HAP-1 (cell line): ENCODE measurements at regions not wholly inside any gene's neighbourhood (a gene's known extent, or its start where the extent isn't known, plus 50 kb on each side); places are given as distances from the start of the nearest gene placed in this dataset.

Source experiments
- DNase-seq, 2 experiments: peaks; one replicate each; pipeline ENCODE4 v3.0.0-alpha.2; 2016 to 2020; ENCODE audit warnings: low spot score in 2 of 2
- H3K27me3 ChIP-seq: fragments of 250-450 bp; sonication (Bioruptor Pico); 2 replicates; pipeline ENCODE4 v1.5.1; 2020; ENCODE audit warnings: low read depth, mild to moderate bottlenecking, moderate library complexity
- H3K36me3 ChIP-seq: fragments of 250-450 bp; sonication (Bioruptor Pico); replicated peaks from 2 replicates; pipeline ENCODE4 v1.5.1; 2020; ENCODE audit warnings: mild to moderate bottlenecking
- H3K4me1 ChIP-seq: fragments of 250-450 bp; sonication (Bioruptor Pico); 2 replicates; pipeline ENCODE4 v1.5.1; 2020; ENCODE audit warnings: mild to moderate bottlenecking
- H3K4me3 ChIP-seq: fragments of 250-450 bp; sonication (Bioruptor Pico); 2 replicates; pipeline ENCODE4 v1.5.1; 2020; ENCODE audit warnings: mild to moderate bottlenecking, moderate library complexity
- H3K9me3 ChIP-seq: fragments of 250-450 bp; sonication (Bioruptor Pico); 2 replicates; pipeline ENCODE4 v1.5.1; 2020; ENCODE audit warnings: mild to moderate bottlenecking, moderate library complexity
- in situ Hi-C: fragments of 300-500 bp; cut with MboI; formaldehyde crosslinking; loops from 3 replicates; pipeline ENCODE4 v1.14.3; 2020; ENCODE audit warnings: low sequenced_read_pairs, inconsistent platforms, mixed read lengths

GRCh38 chr3:16811950-16812349 is 72.8 kb upstream of the PLCL2 start:
- Histone ChIP-seq H3K4me1 (peaks cover 31% of the 10 kb centered on the region), H3K9me3 (no peaks in the 10 kb centered on the region), H3K36me3 (no peaks in the 10 kb centered on the region), H3K27me3 (no peaks in the 10 kb centered on the region), H3K4me3 (no peak overlapping the region)
- DNase-seq, result no peak
- in situ Hi-C loops, result no loop called here

- Histone ChIP-seq H3K36me3 (no peaks in the 10 kb centered on the region), H3K4me1 (peaks cover 31% of the 10 kb centered on the region), H3K4me3 (no peak overlapping the region), H3K9me3 (no peaks in the 10 kb centered on the region), H3K27me3 (no peaks in the 10 kb centered on the region)
- in situ Hi-C loops, result no loop called here
- no peak for DNase-seq
Observed at GRCh38 chr3:16813336-16813735, 71.4 kb upstream of the PLCL2 start.

- DNase-seq, result no peak
- in situ Hi-C loops, result no loop called here
Observed at GRCh38 chr3:16816048-16816780, 68.5 kb upstream of the PLCL2 start.

GRCh38 chr3:16817197-16817596 is 67.6 kb upstream of the PLCL2 start:
- Histone ChIP-seq H3K4me1 (no peaks in the 10 kb centered on the region), H3K9me3 (no peaks in the 10 kb centered on the region), H3K4me3 (no peak overlapping the region), H3K36me3 (no peaks in the 10 kb centered on the region), H3K27me3 (no peaks in the 10 kb centered on the region)
- in situ Hi-C loops, result no loop called here
- DNase-seq, result no peak

More at GRCh38 chr3:16816048-16816780, 68.5 kb upstream of the PLCL2 start:
- Histone ChIP-seq H3K27me3 (no peaks in the 10 kb centered on the region), H3K4me1 (peaks cover 8% of the 10 kb centered on the region), H3K4me3 (no peak overlapping the region), H3K36me3 (no peaks in the 10 kb centered on the region), H3K9me3 (no peaks in the 10 kb centered on the region)

- no peak for DNase-seq
Observed at GRCh38 chr3:16818194-16818593, 66.6 kb upstream of the PLCL2 start.

GRCh38 chr3:16818945-16819344 is 65.8 kb upstream of the PLCL2 start:
- Histone ChIP-seq H3K27me3 (no peaks in the 10 kb centered on the region), H3K4me3 (no peak overlapping the region), H3K9me3 (no peaks in the 10 kb centered on the region), H3K36me3 (no peaks in the 10 kb centered on the region), H3K4me1 (no peaks in the 10 kb centered on the region)
- no peak for DNase-seq
- in situ Hi-C loops, result no loop called here

More at GRCh38 chr3:16818194-16818593, 66.6 kb upstream of the PLCL2 start:
- H3K4me3 ChIP-seq, result no peak overlapping the region
- no peaks in the 10 kb centered on the region for H3K36me3 ChIP-seq
- H3K9me3 ChIP-seq, result no peaks in the 10 kb centered on the region
- in situ Hi-C loops, result no loop called here
- no peaks in the 10 kb centered on the region for H3K27me3 ChIP-seq
- H3K4me1 ChIP-seq, result no peaks in the 10 kb centered on the region

GRCh38 chr3:16820485-16820884 is 64.3 kb upstream of the PLCL2 start:
- H3K27me3 ChIP-seq, result no peaks in the 10 kb centered on the region
- no peak overlapping the region for H3K4me3 ChIP-seq
- no peaks in the 10 kb centered on the region for H3K4me1 ChIP-seq
- H3K36me3 ChIP-seq, result no peaks in the 10 kb centered on the region
- H3K9me3 ChIP-seq, result no peaks in the 10 kb centered on the region
- DNase-seq, result no peak
- in situ Hi-C loops, result no loop called here

GRCh38 chr3:16821053-16821452 is 63.7 kb upstream of the PLCL2 start:
- Histone ChIP-seq H3K4me1 (no peaks in the 10 kb centered on the region), H3K9me3 (no peaks in the 10 kb centered on the region), H3K36me3 (no peaks in the 10 kb centered on the region), H3K27me3 (no peaks in the 10 kb centered on the region), H3K4me3 (no peak overlapping the region)
- in situ Hi-C loops, result no loop called here
- no peak for DNase-seq

- no peaks in the 10 kb centered on the region for H3K36me3 ChIP-seq
- no peaks in the 10 kb centered on the region for H3K9me3 ChIP-seq
- in situ Hi-C loops, result no loop called here
- DNase-seq, result no peak
- no peak overlapping the region for H3K4me3 ChIP-seq
- no peaks in the 10 kb centered on the region for H3K27me3 ChIP-seq
- H3K4me1 ChIP-seq, result peaks cover 4% of the 10 kb centered on the region; the same call in 1 of the 2 replicates
Observed at GRCh38 chr3:16824081-16824696, 60.6 kb upstream of the PLCL2 start.

- DNase-seq, result no peak
- Histone ChIP-seq H3K9me3 (no peaks in the 10 kb centered on the region), H3K27me3 (no peaks in the 10 kb centered on the region), H3K36me3 (no peaks in the 10 kb centered on the region), H3K4me1 (peaks cover 4% of the 10 kb centered on the region; the same call in 1 of the 2 replicates), H3K4me3 (no peak overlapping the region)
- in situ Hi-C loops, result no loop called here
Observed at GRCh38 chr3:16825617-16826204, 59.0 kb upstream of the PLCL2 start.

GRCh38 chr3:16828815-16829214 is 55.9 kb upstream of the PLCL2 start:
- Histone ChIP-seq H3K4me3 (no peak overlapping the region), H3K27me3 (no peaks in the 10 kb centered on the region), H3K36me3 (no peaks in the 10 kb centered on the region), H3K4me1 (peaks cover 14% of the 10 kb centered on the region), H3K9me3 (no peaks in the 10 kb centered on the region)
- in situ Hi-C loops, result no loop called here
- DNase-seq, result peak; percentile 78 to 85

- Histone ChIP-seq H3K27me3 (no peaks in the 10 kb centered on the region), H3K4me3 (no peak overlapping the region)
- in situ Hi-C loops, result no loop called here
Observed at GRCh38 chr3:16831846-16832245, 52.9 kb upstream of the PLCL2 start.

GRCh38 chr3:16834214-16834613 is 50.5 kb upstream of the PLCL2 start:
- DNase-seq, result no peak
- in situ Hi-C loops, result no loop called here
- H3K4me1 ChIP-seq, result peaks cover 44% of the 10 kb centered on the region

More at GRCh38 chr3:16831846-16832245, 52.9 kb upstream of the PLCL2 start:
- no peak for DNase-seq
- Histone ChIP-seq H3K4me1 (peaks cover 25% of the 10 kb centered on the region), H3K36me3 (no peaks in the 10 kb centered on the region), H3K9me3 (no peaks in the 10 kb centered on the region)

GRCh38 chr3:16834753-16835152 is 50.0 kb upstream of the PLCL2 start:
- DNase-seq, result no peak
- in situ Hi-C loops, result no loop called here
- Histone ChIP-seq H3K36me3 (no peaks in the 10 kb centered on the region), H3K27me3 (no peaks in the 10 kb centered on the region), H3K9me3 (no peaks in the 10 kb centered on the region), H3K4me1 (peaks cover 48% of the 10 kb centered on the region), H3K4me3 (no peak overlapping the region)

More at GRCh38 chr3:16834214-16834613, 50.5 kb upstream of the PLCL2 start:
- Histone ChIP-seq H3K27me3 (no peaks in the 10 kb centered on the region), H3K9me3 (no peaks in the 10 kb centered on the region), H3K4me3 (no peak overlapping the region), H3K36me3 (no peaks in the 10 kb centered on the region)
